ENCODE measurements at regions not wholly inside any gene's neighbourhood (a gene's known extent, or its start where the extent isn't known, plus 50 kb on each side); places are given as distances from the start of the nearest gene placed in this dataset.
"Not testable (repeated sequence)": the region's sequence is repeated elsewhere in the genome, so short reads cannot be mapped to it uniquely, and the experiment has no call there.

DNA sequence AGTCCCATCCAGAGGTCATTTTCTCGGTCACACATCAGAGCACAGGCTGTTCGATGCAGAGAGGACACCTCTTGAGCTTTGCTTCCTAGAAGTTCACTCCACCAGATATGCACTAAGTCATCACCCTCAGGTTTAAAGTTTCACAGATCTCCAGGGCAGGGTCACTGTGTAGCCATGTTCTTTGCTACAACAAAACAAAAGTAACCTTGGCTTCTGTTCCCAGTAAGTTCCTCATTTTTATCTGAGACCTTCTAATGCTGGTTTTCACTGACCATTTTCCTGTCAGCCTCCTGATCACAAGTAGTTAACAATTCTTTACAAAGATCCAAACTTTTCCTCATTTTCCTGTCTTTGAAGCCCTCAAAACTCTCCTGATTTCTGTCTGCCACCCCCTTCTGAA, 97.5 kb upstream of the CTSV start:
- DNase-seq (ENCODE audit: low spot score in 2 of 2): no peak
- intact Hi-C loops (cut with DNase I): no loop called here
- no peaks in the 10 kb centered on the region for H3K4me1 ChIP-seq
- H3K9me3 ChIP-seq: no peaks in the 10 kb centered on the region
- no peak overlapping the region for H3K27ac ChIP-seq
- H3K4me3 ChIP-seq: no peak overlapping the region
- TF ChIP-seq CTCF (IDR thresholded peaks at IDR 0.05): no peak
- no peaks in the 10 kb centered on the region for H3K27me3 ChIP-seq
- H3K36me3 ChIP-seq: no peaks in the 10 kb centered on the region

DNA sequence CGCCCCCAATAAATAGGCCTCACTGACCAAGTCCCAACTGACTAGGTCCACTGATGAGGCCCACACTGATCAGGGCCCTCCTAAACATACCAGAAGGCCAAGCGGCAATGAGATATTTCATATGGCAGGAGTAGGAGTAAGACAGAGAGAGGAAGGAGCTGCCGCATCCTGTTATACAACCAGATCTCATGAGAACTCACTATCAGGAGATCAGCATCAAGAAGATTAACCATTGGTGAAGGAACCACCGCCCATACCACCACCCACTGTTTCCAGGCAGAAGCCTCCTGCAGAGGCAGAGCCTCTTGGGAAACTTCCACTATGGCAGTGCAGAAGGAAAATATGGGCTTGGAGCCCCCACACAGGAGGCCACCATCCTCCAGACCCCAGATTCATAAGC, 95.0 kb upstream of the CTSV start:
- H3K4me3 ChIP-seq; DNase-seq (ENCODE audit: low spot score in 2 of 2); H3K4me1 ChIP-seq; H3K36me3 ChIP-seq; H3K27me3 ChIP-seq; intact Hi-C loops (cut with DNase I); H3K9me3 ChIP-seq; H3K27ac ChIP-seq: not testable (repeated sequence)

- Histone ChIP-seq H3K27ac (no peak overlapping the region), H3K9me3 (no peaks in the 10 kb centered on the region), H3K27me3 (no peaks in the 10 kb centered on the region), H3K4me3 (no peak overlapping the region), H3K4me1 (no peaks in the 10 kb centered on the region), H3K36me3 (no peaks in the 10 kb centered on the region)
- intact Hi-C loops (cut with DNase I): no loop called here
- no peak for TF ChIP-seq CTCF (IDR thresholded peaks at IDR 0.05)
- no peak for DNase-seq (ENCODE audit: low spot score in 2 of 2)
Measured at GRCh38 chr9:97132865-97133264, 93.9 kb upstream of the CTSV start.

GRCh38 chr9:97130864-97131263, 91.9 kb upstream of the CTSV start:
- H3K27me3 ChIP-seq; H3K4me1 ChIP-seq; H3K36me3 ChIP-seq; H3K9me3 ChIP-seq; DNase-seq (ENCODE audit: low spot score in 2 of 2); intact Hi-C loops (cut with DNase I); H3K27ac ChIP-seq; H3K4me3 ChIP-seq: not testable (repeated sequence)

- H3K4me3 ChIP-seq; intact Hi-C loops (cut with DNase I); H3K36me3 ChIP-seq; H3K27ac ChIP-seq; DNase-seq (ENCODE audit: low spot score in 2 of 2); H3K9me3 ChIP-seq; H3K27me3 ChIP-seq; H3K4me1 ChIP-seq: not testable (repeated sequence)
Measured at GRCh38 chr9:97130387-97130786, 91.4 kb upstream of the CTSV start.

DNA sequence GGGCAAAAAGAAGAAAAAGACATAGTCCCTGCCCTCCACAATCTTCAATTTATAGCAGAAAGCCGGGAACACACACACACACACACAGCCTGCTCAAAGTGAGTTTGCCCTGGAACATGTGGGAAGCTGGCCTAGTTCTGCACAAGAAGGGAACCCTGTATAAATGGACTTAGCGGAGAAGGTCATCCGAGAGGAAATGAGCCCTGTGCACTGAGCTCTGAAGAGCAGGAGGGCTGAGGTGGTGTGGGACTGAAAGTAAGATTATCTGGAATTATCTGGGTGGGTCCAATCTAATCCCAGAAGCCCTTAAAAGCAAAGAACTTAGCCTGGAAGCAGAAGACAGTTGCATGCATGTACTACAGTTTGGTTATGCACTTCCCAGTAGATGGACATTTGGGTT, 90.0 kb upstream of the CTSV start:
- H3K4me1 ChIP-seq: no peaks in the 10 kb centered on the region
- no peak overlapping the region for H3K4me3 ChIP-seq
- intact Hi-C loops (cut with DNase I): no loop called here
- H3K27me3 ChIP-seq: no peaks in the 10 kb centered on the region
- no peak for DNase-seq (ENCODE audit: low spot score in 2 of 2)
- H3K27ac ChIP-seq: no peak overlapping the region
- no peaks in the 10 kb centered on the region for H3K9me3 ChIP-seq
- no peak for TF ChIP-seq CTCF (IDR thresholded peaks at IDR 0.05)
- H3K36me3 ChIP-seq: no peaks in the 10 kb centered on the region

GRCh38 chr9:97124256-97124655, 85.3 kb upstream of the CTSV start:
- no peak for TF ChIP-seq CTCF (IDR thresholded peaks at IDR 0.05)
- no peak for DNase-seq (ENCODE audit: low spot score in 2 of 2)
- Histone ChIP-seq H3K27ac (no peak overlapping the region), H3K27me3 (no peaks in the 10 kb centered on the region), H3K4me3 (no peak overlapping the region), H3K4me1 (no peaks in the 10 kb centered on the region), H3K36me3 (no peaks in the 10 kb centered on the region), H3K9me3 (no peaks in the 10 kb centered on the region)
- intact Hi-C loops (cut with DNase I): no loop called here

Data from ascending aorta (tissue), 2 donors.